BJ (cell line): ENCODE measurements at regions not wholly inside any gene's neighbourhood (a gene's known extent, or its start where the extent isn't known, plus 50 kb on each side); places are given as distances from the start of the nearest gene placed in this dataset.
"Not testable (repeated sequence)": the region's sequence is repeated elsewhere in the genome, so short reads cannot be mapped to it uniquely, and the experiment has no call there.

Experiments used
- CTCF ChIA-PET: fragments of 350-600 bp; formaldehyde crosslinking; extraction: SDS; loops from one replicate; lab custom pipeline; 2021; ENCODE audit warnings: antibody characterized with exemption, inconsistent platforms; lab: Yijun Ruan, JAX
- POLR2A ChIA-PET: fragments of 300-600 bp; sonication (Branson Sonifier 250); formaldehyde crosslinking; extraction: SDS; loops from one replicate; lab custom pipeline; 2021; ENCODE audit warnings: antibody characterized with exemption; lab: Charles Lee
- DNase-seq: peaks from one replicate; pipeline ENCODE4 v3.0.0-alpha.2; 2011; ENCODE audit warnings: low read depth
- H3K27me3 ChIP-seq: 2 replicates; pipeline ENCODE4 v1.6.0; 2011; ENCODE audit warnings: low read length; ENCODE audit not compliant: control insufficient read depth, insufficient read depth
- H3K36me3 ChIP-seq: 2 replicates; pipeline ENCODE4 v1.5.1; 2011; ENCODE audit warnings: low read length; ENCODE audit not compliant: control insufficient read depth, insufficient read depth
- H3K4me3 ChIP-seq: 2 replicates; pipeline ENCODE4 v1.5.1; 2011; ENCODE audit warnings: low read depth, mild to moderate bottlenecking, control low read depth, low read length
- TF ChIP-seq, protein P1 (sequence below): IDR thresholded peaks from 2 replicates; pipeline ENCODE4 v1.5.1; 2011; ENCODE audit warnings: low read depth, mild to moderate bottlenecking, control low read depth, inconsistent platforms, low read length, moderate library complexity; ENCODE audit not compliant: insufficient read depth

DNA sequence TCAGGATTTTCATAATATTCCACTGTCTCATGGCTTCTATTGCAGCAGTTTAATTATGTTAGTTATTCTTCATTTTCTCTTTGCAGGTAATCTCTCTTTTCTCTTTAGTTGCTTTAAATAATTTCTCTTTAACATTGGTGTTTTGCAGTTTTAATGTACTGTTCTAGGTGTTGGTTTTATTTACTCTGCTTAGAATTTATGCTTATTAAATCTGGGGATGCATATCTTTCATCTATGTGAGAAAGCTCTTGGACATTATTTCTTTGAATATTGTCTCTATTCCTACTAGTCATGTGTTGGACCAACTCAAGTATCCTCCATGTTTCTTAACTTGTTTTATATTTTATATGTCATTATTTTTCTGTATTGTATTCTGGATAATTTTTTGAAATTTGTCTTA, 218.7 kb upstream of the TUT7 start:
- CTCF ChIA-PET, result interaction anchor here (0.6 kb wide), 1 partner anchor 186 kb away, joined by 3 read pairs; no protein-coding TSS in a partner anchor
- DNase-seq, result no peak
- Histone ChIP-seq H3K36me3 (no peaks in the 10 kb centered on the region), H3K4me3 (no peak overlapping the region), H3K27me3 (no peaks in the 10 kb centered on the region; the same call in none of the 2 replicates)
- POLR2A ChIA-PET, result no interaction called here
- TF ChIP-seq, protein P1, sequence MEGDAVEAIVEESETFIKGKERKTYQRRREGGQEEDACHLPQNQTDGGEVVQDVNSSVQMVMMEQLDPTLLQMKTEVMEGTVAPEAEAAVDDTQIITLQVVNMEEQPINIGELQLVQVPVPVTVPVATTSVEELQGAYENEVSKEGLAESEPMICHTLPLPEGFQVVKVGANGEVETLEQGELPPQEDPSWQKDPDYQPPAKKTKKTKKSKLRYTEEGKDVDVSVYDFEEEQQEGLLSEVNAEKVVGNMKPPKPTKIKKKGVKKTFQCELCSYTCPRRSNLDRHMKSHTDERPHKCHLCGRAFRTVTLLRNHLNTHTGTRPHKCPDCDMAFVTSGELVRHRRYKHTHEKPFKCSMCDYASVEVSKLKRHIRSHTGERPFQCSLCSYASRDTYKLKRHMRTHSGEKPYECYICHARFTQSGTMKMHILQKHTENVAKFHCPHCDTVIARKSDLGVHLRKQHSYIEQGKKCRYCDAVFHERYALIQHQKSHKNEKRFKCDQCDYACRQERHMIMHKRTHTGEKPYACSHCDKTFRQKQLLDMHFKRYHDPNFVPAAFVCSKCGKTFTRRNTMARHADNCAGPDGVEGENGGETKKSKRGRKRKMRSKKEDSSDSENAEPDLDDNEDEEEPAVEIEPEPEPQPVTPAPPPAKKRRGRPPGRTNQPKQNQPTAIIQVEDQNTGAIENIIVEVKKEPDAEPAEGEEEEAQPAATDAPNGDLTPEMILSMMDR, result no peak

GRCh38 chr9:86565603-86566002, 211.4 kb upstream of the TUT7 start:
- POLR2A ChIA-PET, DNase-seq, H3K36me3 ChIP-seq, H3K27me3 ChIP-seq, H3K4me3 ChIP-seq, CTCF ChIA-PET: not testable (repeated sequence)

GRCh38 chr9:86563936-86564335, 209.7 kb upstream of the TUT7 start:
- POLR2A ChIA-PET, result no interaction called here
- no peak for DNase-seq

GRCh38 chr9:86563350-86563749, 209.1 kb upstream of the TUT7 start:
- peak; percentile 51 for DNase-seq
- ChIA-PET POLR2A (no interaction called here), CTCF (interaction anchor here (0.6 to 1.0 kb wide), 2 partner anchors 129 to 1151 kb away, joined by 3 read pairs; no protein-coding TSS in a partner anchor)
- TF ChIP-seq, protein P1, result no peak
- no peaks in the 10 kb centered on the region for H3K36me3 ChIP-seq
- H3K27me3 ChIP-seq, result no peaks in the 10 kb centered on the region; the same call in 1 of the 2 replicates
- H3K4me3 ChIP-seq, result no peak overlapping the region

More at GRCh38 chr9:86563936-86564335, 209.7 kb upstream of the TUT7 start:
- TF ChIP-seq, protein P1, result no peak
- H3K36me3 ChIP-seq, result no peaks in the 10 kb centered on the region
- CTCF ChIA-PET, result interaction anchor here (0.6 to 1.0 kb wide), 2 partner anchors 130 to 1151 kb away, joined by 3 read pairs; no protein-coding TSS in a partner anchor
- H3K27me3 ChIP-seq, result no peaks in the 10 kb centered on the region; the same call in 1 of the 2 replicates
- H3K4me3 ChIP-seq, result no peak overlapping the region

DNA sequence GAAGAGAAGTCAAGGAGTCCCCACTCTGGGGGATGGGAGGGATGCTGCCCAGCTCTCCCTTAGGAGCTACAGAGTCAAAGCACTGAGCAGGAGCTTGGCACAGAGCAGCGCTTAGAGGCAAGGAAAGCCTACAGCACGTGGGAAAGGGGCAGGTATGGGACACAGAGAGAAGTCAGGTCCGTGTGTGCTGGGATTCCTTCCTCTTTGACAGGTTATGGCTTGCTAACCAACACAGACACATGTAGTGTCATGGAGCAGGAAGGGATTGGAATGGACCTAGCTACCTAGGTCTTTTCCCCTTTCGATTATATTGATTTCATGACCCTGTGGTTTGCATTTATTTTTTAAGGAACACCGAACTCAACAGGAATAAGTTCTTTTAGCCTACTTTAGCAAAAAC, 208.5 kb upstream of the TUT7 start:
- Histone ChIP-seq H3K36me3 (no peaks in the 10 kb centered on the region), H3K27me3 (no peaks in the 10 kb centered on the region; the same call in 1 of the 2 replicates), H3K4me3 (no peak overlapping the region)
- CTCF ChIA-PET, result interaction anchor here (0.7 to 1.0 kb wide), 2 partner anchors 76 to 128 kb away, joined by 3 read pairs; no protein-coding TSS in a partner anchor
- DNase-seq, result no peak
- POLR2A ChIA-PET, result no interaction called here
- TF ChIP-seq, protein P1, result no peak

DNA sequence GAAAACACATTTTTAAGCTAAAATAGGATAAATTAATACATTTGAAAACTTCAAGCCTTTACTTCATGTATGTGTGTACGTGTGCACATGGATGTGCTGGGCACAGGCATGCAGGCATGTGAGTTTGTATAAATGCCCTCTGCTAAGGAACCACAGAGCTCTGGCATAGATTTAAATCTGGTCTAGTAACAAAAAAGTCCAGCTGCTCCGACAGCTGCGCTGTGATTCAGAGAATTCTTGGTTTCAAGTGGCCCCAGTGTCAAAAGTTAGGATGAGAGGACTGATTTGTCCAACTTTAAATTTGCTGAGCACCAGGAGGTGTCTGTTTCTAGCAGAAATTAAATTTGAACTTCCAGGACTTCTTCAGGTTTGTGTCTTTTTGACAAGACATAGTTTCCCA, 203.7 kb upstream of the TUT7 start:
- TF ChIP-seq, protein P1, result no peak
- Histone ChIP-seq H3K27me3 (no peaks in the 10 kb centered on the region), H3K4me3 (no peak overlapping the region), H3K36me3 (no peaks in the 10 kb centered on the region)
- ChIA-PET POLR2A (no interaction called here), CTCF (no interaction called here)
- DNase-seq, result no peak
